ENCODE measurements at regions not wholly inside any gene's neighbourhood (a gene's known extent, or its start where the extent isn't known, plus 50 kb on each side); places are given as distances from the start of the nearest gene placed in this dataset.

DNA sequence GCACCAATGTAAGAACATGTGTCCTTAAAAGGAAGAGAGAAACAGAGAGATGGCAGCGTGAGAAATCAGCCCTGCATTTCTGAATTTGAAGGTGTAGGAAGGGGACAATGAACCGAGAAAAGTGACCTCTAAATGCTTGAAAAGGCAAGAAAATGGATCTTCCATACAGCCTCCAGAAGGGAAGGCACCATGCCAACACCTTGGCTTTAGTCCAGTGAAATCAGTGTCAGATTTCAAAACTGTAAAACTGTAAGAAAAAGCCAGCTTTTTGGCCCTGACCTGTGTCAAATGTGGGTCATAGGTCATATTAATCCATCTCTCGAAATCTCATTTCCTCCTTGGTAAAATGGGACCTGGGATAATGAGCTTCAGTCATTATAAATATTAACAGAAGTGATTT, 762.3 kb downstream of the DCDC2C start:
- intact Hi-C loops (cut with micrococcal nuclease) = no loop called here

- intact Hi-C loops (cut with micrococcal nuclease) = no loop called here
Observed at GRCh38 chr2:4475618-4476017, 772.2 kb downstream of the DCDC2C start.

DNA sequence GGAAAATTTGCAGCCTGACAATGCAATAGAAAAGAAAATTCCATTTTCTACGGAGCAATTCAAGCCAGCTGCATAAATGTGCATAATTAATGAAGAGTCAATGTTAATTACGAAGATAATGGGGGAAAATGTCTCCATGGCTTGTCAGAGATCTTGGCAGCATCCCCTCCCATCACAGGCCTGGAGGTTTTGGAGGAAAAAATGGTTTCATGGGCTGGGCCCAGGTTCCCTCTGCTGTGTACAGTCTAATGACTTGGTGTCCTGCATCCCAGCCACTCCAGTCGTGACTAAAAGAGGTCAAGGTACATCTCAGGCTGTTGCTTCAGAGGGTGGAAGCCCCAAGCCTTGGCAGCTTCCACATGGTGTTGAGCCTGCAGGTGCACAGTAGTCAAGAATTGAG, 779.7 kb downstream of the DCDC2C start:
- intact Hi-C loops (cut with micrococcal nuclease) = no loop called here

DNA sequence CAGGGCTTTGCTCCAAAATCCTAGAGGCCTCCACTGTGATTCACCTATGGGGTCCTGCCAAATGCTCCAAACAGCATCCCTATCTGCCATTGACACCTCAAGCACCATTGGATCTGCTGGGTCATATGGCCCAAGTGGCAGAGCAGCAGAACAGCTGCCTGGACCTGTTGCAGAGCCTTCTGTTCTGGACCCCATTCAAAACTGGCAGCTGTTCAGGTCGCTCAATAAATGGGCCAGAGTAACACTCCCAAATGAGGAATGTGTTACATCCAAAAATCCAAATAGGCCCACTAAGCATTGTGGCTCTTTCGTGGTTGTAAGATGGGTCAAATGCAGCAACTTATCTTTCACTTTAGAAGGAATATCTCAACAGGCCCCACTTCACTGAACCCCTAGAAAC, 783.6 kb downstream of the DCDC2C start:
- intact Hi-C loops (cut with micrococcal nuclease) = no loop called here

GRCh38 chr2:4499316-4500030, 796.1 kb downstream of the DCDC2C start:
- intact Hi-C loops (cut with micrococcal nuclease) = no loop called here

DNA sequence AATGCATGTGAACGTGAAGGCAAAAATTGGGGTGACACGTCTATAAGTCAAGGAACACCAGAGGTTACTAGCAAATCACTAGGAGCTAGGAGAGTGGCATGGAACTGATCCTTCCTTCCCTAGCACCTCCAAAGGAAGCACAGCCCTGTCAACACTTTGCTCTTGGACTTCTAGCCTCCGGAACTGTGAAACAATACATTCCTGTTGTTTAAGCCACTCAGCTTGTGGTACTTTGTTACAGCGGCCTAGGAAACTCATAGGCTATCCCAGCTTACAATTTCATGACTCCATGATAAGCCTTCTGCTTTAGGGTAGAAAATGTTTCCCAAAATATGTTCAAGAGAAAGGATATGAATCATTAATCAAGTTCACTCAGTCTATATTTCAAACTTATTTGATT, 798.1 kb downstream of the DCDC2C start:
- intact Hi-C loops (cut with micrococcal nuclease) = no loop called here

DNA sequence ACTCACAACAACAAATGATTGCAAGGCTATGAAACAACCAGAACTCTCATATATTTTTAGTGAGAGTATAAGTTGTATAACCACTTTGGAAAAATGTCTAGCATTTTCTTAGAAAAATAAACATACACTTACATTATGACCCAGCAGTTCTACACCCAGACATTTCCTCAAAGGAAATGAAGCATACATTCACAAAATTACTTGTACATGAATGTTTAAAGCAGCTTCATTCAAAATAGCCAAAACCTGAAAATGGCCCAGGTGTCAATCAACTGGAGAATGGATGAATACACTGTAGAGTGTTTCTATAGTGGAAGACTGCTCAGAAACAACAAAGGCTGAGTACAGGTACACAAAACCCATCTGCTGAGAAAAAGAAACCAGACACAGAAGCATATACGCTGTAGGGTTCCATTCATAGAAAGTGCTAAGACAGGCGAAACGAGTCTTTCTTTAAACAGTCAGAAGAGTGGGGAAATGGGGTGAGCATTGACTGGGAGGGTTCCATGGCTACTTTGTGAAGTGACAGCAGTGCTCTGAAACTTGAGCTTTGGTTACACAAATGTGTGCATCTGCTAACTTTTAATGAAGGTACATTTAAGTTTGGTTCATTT, 799.0 kb downstream of the DCDC2C start:
- intact Hi-C loops (cut with micrococcal nuclease) = no loop called here

- intact Hi-C loops (cut with micrococcal nuclease) = no loop called here
Observed at GRCh38 chr2:4507661-4508060, 804.3 kb downstream of the DCDC2C start.

DNA sequence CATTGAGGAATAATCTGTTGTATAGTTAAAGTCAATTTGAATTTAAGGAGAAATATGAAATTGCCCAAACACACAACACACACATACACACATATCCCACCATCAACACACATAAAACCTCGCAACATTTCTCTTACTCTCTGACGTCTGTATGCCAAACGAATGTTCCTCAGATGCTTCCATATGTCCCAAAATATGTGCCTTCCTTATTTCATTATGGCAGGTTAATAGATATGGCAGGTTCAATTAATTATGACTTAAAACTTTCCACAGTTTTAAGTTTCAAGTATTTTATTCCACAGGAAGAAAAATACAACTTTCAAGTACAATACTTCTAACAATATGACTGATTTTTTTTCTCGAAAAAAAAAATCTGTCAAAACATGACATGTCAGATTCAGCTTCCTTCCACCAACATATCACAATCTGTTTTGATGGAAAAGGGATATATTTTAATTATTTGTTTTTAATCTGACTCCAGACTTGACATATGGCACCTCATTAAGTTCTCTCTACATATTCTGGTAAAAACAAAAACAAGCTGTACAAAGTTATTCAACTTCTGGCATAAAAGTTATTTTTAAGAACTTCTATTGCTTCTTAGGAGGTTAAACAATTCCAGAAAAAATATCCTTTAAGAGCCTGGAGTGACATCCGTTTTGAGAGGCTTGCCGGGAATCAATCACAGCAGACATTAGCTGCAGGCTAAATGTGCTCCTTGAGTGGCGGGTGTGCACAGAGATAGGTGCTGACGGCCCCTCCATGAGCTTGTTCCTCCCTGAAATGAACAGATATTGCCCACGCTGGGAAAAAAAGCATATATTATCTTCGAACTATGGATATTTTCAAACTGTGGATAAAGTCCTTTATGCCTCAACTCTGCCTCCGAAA, 812.7 kb downstream of the DCDC2C start:
- intact Hi-C loops (cut with micrococcal nuclease) = no loop called here

GRCh38 chr2:4518596-4518995, 815.2 kb downstream of the DCDC2C start:
- intact Hi-C loops (cut with micrococcal nuclease) = no loop called here

GRCh38 chr2:4522498-4523421, 819.4 kb downstream of the DCDC2C start:
- intact Hi-C loops (cut with micrococcal nuclease) = no loop called here

- intact Hi-C loops (cut with micrococcal nuclease) = no loop called here
Observed at GRCh38 chr2:4527416-4527815, 824.0 kb downstream of the DCDC2C start.

- intact Hi-C loops (cut with micrococcal nuclease) = no loop called here
Observed at GRCh38 chr2:4528246-4528645, 824.9 kb downstream of the DCDC2C start.

DNA sequence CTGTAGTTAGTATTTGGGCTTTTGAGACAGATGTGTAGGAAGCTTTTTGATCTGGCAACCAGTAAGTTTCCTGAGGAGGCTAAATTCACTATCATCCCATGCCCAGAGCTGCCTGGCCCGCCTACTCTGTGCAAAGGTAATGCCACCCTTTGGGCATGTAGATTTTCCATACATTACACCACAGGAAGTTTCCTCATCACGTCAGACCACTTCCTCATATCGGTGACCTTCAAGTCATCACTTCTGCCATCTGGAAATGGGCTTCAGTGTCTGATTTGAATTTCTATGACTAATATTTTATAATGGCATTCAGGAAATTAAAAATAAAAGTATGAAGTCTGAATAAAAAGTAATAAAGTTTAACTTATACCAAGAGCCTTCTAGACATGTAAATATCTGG, 825.4 kb downstream of the DCDC2C start:
- intact Hi-C loops (cut with micrococcal nuclease) = no loop called here

DNA sequence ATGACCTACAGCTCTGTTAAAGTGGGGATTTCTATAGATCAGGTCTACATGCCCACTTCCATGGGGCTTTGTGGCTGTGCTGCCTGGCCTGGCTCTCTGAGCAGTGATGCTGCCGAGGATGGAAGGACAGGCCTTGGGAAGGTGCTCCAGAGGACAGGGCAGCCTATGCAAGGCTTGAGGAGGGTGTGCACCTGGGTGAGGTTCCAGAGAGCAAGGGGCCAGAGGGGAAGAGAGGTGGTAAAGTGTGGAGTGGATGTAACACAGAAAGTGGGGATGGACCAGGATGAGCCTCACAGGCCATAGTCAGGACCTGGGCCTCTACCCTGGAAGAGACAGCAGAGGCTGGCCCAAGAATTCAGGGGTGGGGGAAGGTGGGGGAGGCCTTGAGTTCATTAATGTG, 826.4 kb downstream of the DCDC2C start:
- intact Hi-C loops (cut with micrococcal nuclease) = no loop called here

- intact Hi-C loops (cut with micrococcal nuclease) = no loop called here
Observed at GRCh38 chr2:4530231-4530630, 826.9 kb downstream of the DCDC2C start.

DNA sequence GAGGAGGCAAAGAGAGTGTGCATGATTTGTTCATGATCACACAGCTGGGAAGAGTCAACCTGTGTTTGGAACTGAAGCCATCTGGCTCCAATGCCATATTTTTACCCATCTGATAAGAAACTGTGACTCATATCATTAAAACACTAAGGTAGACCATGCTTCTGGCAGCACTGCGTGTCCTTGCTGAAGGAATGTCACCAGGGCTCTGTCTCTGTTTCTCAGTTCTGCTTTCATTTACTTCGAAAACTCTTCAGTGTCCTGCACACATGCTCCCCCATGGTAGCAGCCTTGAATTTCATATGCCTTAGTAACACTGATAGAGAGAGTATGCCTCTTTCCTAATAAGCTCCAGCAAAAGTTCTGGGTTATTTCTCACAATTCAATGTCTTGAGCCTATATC, 830.4 kb downstream of the DCDC2C start:
- intact Hi-C loops (cut with micrococcal nuclease) = no loop called here

- intact Hi-C loops (cut with micrococcal nuclease) = no loop called here
Observed at GRCh38 chr2:4539121-4539520, 835.7 kb downstream of the DCDC2C start.

GRCh38 chr2:4549666-4550210, 846.4 kb downstream of the DCDC2C start:
- intact Hi-C loops (cut with micrococcal nuclease) = no loop called here

DNA sequence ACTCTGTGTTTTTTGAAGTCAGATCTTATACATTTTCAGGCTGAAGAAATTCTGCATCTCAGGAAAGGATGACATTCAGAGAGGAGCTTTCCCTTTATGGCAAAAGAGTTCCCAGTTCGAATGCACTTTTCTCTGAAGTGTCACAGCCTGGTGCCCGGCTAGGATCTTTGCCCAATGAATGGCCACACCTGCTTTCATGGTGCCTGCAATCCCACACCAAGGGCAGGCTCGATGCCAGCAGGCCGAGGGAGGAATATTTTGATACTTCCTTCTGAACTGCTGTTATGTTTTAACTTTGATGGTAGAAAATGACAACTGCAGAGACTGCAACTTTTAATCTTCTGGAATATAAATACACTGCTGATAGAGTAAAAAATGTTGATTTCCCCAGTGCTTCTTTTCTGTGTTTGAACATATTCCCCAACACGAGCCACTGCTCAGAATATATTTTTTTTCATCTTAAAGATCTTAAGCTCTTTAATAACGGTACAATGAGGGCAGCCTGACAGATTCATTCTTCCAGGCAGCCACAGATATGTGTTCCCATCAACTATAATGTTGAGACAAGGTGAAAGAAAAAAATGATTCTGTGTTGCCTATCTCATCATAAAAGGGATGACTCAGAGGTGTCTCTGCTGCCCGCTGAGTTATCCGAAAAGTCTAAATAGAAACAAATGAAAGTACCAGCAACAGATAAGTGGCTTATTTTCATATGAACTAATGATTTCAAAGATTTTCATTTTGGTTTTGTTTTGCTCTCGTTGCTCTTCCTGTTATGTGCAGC, 848.5 kb downstream of the DCDC2C start:
- intact Hi-C loops (cut with micrococcal nuclease) = no loop called here

Measured in T-helper 1 cell treated with Interleukin-12 subunit alpha and Interleukin-12 subunit beta and Interleukin-4 antibody, amounts not matched to agents 30 ng/mL and 1 ng/mL, for 36 hours (primary cell).